ENCODE measurements at regions not wholly inside any gene's neighbourhood (a gene's known extent, or its start where the extent isn't known, plus 50 kb on each side); places are given as distances from the start of the nearest gene placed in this dataset.

- DNase-seq (ENCODE audit: low read depth) = no peak
Observed at GRCh38 chr3:72135636-72136035, 350.7 kb upstream of the PROK2 start.

GRCh38 chr3:72134989-72135451, 350.1 kb upstream of the PROK2 start:
- DNase-seq (ENCODE audit: low read depth) = no peak

- DNase-seq (ENCODE audit: low read depth) = no peak
Observed at GRCh38 chr3:72133329-72134011, 348.5 kb upstream of the PROK2 start.

GRCh38 chr3:72131899-72132298, 347.0 kb upstream of the PROK2 start:
- DNase-seq (ENCODE audit: low read depth) = no peak

GRCh38 chr3:72130565-72130964, 345.6 kb upstream of the PROK2 start:
- DNase-seq (ENCODE audit: low read depth) = no peak

- DNase-seq (ENCODE audit: low read depth) = no peak
Observed at GRCh38 chr3:72129501-72130094, 344.6 kb upstream of the PROK2 start.

- DNase-seq (ENCODE audit: low read depth) = no peak
Observed at GRCh38 chr3:72128921-72129320, 344.0 kb upstream of the PROK2 start.

GRCh38 chr3:72127844-72128243, 342.9 kb upstream of the PROK2 start:
- DNase-seq (ENCODE audit: low read depth) = no peak

GRCh38 chr3:72127224-72127612, 342.3 kb upstream of the PROK2 start:
- no peak for DNase-seq (ENCODE audit: low read depth)

- DNase-seq (ENCODE audit: low read depth) = no peak
Observed at GRCh38 chr3:72126441-72127223, 341.7 kb upstream of the PROK2 start.

GRCh38 chr3:72123908-72124441, 339.0 kb upstream of the PROK2 start:
- DNase-seq (ENCODE audit: low read depth) = no peak

GRCh38 chr3:72120806-72121778, 336.1 kb upstream of the PROK2 start:
- DNase-seq (ENCODE audit: low read depth) = no peak

GRCh38 chr3:72120039-72120438, 335.1 kb upstream of the PROK2 start:
- DNase-seq (ENCODE audit: low read depth) = no peak

GRCh38 chr3:72118628-72119027, 333.7 kb upstream of the PROK2 start:
- no peak for DNase-seq (ENCODE audit: low read depth)

GRCh38 chr3:72116226-72116625, 331.3 kb upstream of the PROK2 start:
- DNase-seq (ENCODE audit: low read depth) = no peak

- DNase-seq (ENCODE audit: low read depth) = no peak
Observed at GRCh38 chr3:72115307-72115706, 330.4 kb upstream of the PROK2 start.

GRCh38 chr3:72114773-72115172, 329.8 kb upstream of the PROK2 start:
- DNase-seq (ENCODE audit: low read depth) = no peak

GRCh38 chr3:72113964-72114363, 329.0 kb upstream of the PROK2 start:
- no peak for DNase-seq (ENCODE audit: low read depth)

GRCh38 chr3:72113564-72113963, 328.6 kb upstream of the PROK2 start:
- no peak for DNase-seq (ENCODE audit: low read depth)

- DNase-seq (ENCODE audit: low read depth) = no peak
Observed at GRCh38 chr3:72112435-72112834, 327.5 kb upstream of the PROK2 start.
